HG02870 (cell line): ENCODE measurements at regions not wholly inside any gene's neighbourhood (a gene's known extent, or its start where the extent isn't known, plus 50 kb on each side); places are given as distances from the start of the nearest gene placed in this dataset.
"Not testable (repeated sequence)": the region's sequence is repeated elsewhere in the genome, so short reads cannot be mapped to it uniquely, and the experiment has no call there.

Experiments
- ATAC-seq: cut with Tn5 transposase; IDR thresholded peaks from one replicate; pipeline ENCODE4 v1.9.1; 2021; ENCODE audit warnings: mild to moderate bottlenecking, moderate library complexity; ENCODE audit not compliant: unreplicated experiment

DNA sequence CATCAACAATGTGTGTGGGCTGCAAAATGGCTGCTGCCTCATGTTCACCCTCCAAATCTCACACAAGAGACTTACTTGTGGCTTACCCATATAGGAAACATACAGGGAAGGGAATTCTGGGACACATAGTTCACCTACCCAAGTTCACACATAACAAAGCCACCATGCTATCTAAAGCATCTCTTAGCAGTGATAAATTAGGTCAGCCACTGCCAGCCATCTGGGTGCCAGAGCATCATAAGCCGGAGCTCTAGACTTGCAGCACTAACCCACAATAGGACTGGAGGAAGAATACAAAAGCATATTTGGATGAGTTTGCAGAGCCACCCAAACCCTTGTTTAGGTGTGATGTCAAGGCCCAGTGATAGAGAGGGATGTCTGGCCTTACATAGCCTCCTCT lies 321.7 kb downstream of the SEC16B start:
- no peak for ATAC-seq

DNA sequence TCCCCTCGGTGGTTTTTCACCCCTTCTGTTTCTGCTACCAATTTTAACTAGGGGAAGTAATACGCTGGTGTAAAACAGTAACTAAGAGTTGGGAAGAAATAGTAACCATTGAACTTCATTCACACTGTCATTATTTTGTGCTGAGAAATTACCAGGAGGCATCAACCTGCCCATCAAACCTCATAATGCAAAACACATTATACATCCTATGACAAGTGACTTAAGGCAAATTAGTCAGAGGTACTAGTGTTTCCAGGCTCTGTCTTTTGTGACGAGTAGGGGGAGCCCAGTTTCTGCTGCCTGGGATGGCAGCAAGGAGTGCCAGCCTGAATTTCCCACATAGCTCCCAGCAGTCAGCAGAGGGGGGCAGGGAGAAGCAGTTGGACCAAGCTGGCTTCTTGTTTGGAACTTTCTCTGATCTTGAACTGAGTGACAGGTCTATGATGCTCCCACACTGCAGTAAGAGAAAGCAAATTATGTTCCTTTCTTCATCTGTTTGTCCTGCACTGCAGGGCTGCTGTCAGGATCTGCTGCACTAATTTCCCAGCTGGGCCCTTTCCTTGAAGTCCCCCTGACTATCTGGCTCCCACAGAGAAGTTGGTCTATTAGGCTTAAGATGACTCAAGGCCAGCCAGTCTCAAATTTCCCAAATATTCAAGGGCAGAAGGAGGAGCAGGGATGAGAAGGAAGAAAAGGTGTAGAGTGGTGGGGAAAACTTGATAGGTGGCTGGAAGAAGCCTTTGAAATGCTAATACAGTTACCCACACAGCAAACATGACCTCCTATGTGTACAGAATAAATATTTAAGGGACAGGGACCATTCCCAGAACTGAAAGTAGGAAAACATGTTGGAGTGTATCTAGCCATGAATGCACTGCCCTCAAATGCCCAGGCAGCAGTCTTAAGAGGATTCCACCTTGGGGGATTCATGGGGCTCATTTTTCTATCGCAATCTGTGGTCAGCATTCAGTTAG lies 322.8 kb downstream of the SEC16B start:
- no peak for ATAC-seq

DNA sequence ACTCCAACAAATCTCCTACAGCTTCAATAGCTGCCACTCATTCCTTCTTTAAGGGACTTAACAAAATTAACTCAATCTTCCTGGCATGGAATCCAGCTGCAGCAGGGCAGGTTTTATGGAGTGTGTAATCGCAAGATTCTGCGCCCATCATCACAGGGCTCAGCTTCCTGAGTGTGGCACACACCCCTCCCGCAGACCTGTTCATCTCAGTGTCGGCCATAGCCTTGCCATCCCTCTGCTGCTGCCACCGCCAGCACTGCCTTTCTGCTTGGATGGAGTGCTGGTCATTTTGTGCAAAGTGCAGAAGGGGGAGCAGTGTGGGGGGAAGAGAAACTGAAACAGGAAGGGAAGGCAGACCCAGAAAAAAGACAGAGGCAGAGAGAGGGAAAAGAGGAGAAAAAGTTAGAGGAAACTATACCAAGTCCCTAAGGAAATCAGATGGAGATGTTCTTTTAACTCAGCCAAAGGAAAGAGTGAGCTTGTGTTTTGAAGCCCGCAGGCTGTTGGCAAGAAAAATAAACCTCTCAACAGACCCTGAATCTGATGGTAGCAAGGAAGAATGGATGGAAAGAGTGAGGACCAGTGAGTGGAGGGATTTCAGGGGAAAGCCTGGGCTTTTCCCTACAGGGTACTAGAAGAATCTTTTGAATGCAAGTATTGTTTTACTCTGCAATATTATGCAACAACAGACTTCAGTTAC lies 324.2 kb downstream of the SEC16B start:
- ATAC-seq = no peak

DNA sequence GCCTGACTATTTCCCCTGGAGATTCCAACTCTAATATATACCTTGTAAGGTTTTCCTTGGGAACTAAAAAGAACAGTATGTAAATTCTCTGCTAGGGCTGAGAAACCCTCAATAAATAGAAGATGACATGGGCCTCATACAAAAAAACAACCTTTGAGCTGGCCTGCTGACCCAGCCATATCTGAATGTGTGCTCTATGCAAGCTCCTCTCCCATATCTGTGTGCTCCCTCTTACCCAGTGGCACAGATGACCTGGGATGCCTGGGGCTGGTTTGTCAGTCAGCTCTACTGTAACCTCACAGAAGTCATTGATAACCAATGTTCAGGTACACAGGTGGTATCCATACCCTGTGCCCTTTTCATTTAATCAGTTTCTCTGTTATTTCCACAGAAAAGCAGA lies 329.2 kb downstream of the SEC16B start:
- ATAC-seq = no peak

DNA sequence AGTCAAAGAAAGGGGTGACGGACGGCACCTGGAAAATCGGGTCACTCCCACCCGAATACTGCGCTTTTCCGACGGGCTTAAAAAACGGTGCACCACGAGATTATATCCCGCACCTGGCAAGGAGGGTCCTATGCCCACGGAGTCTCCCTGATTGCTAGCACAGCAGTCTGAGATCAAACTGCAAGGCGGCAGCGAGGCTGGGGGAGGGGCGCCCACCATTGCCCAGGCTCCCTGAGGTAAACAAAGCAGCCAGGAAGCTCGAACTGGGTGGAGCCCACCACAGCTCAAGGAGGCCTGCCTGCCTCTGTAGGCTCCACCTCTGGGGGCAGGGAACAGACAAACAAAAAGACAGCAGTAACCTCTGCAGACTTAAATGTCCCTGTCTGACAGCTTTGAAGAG lies 335.7 kb downstream of the SEC16B start:
- ATAC-seq = not testable (repeated sequence)

DNA sequence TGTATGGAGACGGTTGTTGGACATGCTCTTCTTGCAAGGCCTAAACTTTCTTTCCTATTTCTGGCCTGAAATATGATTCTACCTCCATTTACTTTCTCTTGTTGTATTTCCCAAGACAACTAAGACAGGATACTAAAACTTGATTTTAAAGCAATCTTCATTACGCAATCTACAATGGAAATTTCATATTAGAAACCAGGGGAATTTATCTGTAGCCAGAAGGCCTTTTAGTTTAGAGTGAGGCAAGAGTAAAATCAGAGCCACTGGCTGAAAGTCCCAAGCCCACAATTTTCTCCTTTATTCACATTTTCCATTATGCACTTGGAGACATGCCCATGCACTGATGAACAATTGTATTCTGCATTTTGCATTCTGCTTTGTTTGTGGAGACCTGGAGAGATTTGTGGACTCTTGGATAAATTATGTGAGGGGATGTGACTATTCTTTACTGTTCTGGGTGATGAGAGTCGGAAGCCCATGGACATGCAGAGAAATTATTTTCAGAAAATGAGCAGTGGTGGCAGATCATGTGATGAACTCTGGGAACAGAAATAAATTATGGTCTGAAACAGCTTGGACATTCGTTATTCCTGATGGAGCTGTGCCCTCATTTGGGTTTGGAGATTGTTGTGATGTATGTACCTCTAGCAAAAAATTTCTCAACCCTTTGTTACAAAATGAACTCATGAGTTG lies 336.8 kb downstream of the SEC16B start:
- ATAC-seq = no peak

DNA sequence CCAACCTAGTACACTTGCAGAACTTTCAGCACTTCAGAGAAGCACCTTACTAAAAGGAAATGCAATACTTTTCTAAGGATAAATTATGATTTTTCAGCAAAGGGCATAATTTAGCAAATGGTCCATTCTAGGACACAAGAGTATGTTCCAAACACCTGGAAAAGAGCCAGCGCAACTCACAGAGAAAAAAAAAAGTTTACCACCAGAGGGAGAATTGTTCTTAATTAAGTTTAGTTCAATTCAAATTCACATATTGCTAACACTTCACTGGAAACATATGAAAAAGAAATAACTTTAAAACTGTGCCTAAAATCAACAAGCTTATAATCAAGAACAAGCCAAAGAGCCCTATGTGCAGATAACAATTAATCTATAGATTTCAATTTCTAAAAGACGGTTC lies 338.1 kb downstream of the SEC16B start:
- no peak for ATAC-seq

DNA sequence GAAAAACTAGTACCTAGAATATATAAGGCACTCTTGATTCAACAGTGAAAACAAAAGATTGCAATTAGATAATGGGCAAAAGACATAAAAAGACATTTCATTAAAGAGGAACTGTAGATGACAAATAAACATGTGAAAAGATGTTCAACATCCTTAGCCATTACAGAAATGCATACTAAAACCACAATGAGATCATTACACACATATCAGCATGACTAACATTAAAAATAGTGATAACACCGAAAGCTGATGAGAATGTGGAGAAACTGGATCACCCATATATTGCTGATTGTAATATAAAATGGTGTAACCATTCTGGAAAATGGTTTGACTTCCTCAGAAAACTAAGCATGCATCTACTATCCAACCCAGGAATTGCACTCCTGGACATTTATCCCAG lies 340.3 kb downstream of the SEC16B start:
- no peak for ATAC-seq

DNA sequence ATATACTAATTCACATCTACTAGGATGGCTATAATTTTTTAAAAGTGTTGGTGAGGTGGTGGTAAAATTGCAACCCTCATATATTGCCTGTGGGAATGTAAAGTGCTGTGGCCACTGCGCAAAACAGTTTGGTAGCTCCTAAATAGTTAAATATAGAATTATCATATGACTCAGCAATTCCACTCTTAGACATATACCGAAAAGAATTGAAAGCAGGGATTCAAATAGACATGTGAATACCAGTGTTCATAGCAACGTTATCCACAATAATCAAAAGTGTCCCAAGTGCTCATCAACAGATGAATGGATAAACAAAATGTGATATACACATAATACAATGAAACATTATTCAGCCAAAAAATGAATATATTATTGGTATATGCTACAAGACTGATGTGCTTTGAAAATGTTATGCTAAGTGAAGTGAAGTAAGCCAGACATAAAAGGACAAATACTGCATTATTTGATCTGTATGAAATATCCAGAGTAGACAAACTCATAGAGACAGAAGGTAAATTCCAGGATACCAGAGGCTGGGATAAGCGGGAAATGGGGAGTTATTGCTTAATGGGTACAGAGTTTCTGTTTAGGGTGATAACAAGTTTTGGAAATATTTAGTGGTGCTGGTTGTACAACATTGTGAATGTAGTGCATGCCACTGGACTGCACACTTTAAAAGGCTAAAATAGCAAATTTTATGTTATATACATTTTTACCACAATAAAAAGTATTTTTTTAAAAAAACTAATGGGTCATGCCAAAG lies 342.5 kb downstream of the SEC16B start:
- ATAC-seq = no peak

DNA sequence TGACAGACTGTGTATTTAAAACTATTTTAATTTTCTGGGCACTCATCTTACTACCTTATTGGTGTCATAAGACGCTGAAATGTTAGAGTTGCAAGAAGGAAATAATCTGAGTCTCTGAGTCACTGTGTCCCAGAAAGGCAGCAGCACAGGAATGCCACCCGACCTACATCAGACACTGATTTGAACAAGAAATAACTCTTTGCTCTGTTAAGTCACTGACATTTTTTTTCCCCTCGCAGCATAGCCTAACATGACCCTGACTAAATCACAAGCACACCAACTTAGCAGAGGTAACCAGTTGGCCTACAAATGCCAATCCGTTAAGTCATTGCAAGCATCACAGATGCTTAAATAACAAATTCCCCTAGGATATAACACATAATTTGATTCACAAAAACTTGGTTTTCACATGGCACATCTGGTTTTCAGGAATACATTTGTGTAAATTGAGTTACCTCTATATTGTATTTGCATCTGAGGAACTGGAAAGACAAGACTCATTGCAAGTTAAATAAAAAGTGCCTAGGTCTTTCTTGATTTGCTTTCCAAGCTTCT lies 349.1 kb downstream of the SEC16B start:
- no peak for ATAC-seq

DNA sequence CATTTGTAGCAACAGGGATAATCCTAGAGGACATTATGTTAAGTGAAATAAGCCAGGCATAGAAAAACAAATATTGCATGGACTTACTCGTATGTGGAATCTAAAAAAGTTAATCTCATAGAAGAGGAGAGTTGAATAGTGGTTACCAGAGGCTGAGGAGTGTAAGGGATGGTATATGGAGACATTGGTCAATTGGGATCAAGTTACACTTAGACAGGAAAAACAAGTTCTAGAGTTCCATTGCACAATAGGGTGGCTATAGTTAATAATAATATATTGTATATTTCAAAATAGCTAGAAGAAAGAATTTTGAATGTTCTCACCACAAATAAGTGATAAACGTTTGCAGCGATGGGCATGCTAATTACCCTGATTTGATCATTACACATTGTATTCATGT lies 354.6 kb downstream of the SEC16B start:
- ATAC-seq = no peak

DNA sequence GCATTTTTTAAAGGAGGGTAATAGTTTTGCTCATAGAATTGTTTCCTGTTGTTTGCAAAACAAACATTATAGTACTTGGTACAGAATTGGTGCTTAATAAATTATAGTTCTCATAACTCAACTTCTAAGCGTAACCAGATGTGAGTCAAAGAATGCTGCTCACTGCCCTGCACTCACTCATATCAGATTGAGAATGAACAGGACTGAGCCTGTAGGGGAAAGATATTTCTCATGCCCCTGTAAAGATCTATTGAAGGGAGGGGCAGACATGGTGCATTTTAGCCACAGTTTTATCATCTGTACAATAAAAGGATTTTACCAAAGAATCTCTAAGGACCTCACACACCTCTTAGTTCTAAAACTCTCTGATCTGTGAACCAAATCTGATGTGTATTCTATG lies 358.5 kb downstream of the SEC16B start:
- ATAC-seq = no peak

DNA sequence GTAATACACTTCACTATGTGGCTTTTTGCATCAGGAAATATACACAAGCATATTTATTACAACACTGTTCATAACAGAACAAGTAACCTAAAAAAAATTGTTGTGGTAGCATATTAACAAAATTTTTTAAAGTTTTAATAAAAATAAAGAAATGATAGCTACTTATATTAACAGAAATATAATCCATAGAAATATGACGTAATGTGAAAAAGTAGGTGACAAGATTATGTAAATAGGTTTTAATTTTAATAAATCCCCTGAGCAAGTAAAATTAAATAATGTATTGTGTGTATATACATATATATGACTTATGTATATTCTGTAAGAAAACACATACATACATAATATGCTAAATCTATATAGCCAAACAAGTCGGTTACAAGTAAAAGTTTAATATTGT lies 359.9 kb downstream of the SEC16B start:
- no peak for ATAC-seq

DNA sequence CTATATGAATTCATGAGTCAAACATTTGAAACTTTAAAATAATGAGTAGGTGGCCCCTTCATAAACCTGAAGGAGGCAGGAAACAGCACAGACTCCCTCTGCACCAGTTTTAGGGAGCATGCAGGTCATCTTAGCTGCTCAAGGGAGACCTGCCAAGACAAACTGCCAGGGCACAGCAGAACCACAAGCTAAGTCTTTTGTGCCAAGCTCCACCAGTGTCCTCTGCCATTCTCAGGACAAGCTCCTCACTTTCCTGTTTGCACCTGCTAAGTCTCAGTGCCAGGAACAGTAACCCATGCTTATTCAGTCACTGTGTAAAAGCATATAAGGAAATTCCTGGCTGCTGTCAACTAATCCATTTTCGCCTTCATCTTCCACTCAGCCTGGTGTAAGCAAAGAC lies 368.9 kb downstream of the SEC16B start:
- ATAC-seq = no peak

DNA sequence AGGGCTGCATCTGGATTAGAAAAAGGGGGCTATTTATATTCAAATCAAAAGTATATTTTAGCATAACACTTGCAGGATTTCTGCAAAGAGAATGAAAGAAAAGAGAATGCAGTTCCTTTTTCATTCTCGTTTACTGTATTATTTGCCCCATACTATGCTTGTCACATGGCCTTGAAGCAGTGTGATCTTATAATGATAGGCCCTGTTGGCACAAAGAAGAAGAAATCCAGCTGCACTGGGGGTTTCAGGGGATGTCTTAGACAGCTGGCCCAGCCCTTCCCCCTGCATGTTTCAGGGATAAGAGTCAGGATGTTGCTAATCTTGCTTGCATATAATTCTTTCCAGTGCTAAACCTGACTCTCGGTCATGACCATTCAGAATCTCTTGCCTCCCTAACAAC lies 369.5 kb downstream of the SEC16B start:
- ATAC-seq = no peak

DNA sequence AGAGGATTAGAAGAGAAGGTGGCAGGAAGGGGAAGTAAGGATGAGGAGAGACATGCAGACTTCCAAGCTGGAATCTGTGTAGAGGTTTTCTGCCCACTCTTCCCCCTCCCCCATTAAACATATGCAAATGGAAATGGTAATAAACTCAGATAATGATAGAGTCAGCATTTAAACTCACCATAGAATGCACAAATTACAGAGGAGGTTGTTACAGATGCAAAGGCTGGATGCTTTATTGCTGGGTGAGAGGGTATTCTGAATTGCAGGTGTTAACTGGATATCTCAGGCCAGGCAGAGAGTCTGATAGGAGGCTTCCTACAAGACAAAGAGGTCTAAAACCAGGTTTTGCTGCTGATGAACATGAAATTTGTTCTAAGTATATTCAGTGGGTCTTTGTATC lies 372.5 kb downstream of the SEC16B start:
- ATAC-seq = no peak

DNA sequence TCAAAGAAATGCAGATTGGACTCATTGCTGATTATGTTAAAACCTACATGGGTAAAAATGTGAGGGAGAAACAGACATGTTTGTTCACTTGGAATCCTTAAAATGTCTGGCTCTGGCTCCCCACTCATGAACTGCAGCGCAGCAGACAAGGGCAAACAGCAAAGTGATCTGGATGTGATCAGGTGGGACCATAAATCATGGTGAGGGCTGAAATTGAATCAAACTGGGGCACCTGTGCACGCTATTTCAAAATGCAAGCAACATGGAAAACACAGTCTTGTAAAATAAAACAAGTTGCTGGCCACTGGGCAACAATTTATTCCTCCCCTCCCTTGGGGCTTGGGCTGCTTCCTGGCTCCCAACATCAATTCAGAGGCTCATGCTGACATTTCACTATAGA lies 373.4 kb downstream of the SEC16B start:
- no peak for ATAC-seq

DNA sequence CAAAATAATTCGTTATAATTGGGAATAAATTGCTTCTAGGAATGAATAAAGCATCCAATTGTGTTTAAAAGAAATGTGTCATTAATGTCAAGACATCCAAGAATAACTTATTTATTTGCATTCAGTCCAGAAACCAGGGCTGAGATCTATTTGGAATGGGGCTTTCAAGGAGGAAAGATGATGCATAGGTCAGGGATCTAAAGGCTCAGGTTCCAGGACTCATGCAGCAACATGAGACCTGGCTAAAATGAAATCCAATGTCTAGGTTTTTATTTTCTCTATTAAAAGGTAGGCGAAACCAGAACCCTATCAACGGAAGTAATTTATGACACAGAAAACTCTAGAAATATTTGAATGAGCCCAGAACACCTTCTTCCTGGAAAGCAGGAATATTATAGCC lies 376.8 kb downstream of the SEC16B start:
- no peak for ATAC-seq

DNA sequence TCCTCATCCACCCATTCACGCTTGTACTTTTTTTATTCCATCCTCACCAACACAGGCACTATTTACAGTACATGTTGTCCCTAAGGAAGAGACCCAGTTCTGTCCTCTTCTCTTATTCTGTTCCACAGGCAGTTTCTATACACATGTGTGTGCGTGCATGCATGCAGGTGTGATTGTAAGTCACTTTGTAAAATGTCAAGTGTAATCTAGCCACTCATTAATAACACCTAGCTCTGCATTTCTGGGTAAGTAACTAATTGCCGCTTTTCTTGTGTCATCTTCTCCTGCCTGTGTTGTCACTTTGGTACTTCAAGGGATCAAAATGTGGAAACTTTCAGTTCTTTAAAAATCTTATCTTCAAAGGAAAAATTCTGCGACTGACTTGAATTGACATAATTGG lies 377.2 kb downstream of the SEC16B start:
- ATAC-seq = no peak

DNA sequence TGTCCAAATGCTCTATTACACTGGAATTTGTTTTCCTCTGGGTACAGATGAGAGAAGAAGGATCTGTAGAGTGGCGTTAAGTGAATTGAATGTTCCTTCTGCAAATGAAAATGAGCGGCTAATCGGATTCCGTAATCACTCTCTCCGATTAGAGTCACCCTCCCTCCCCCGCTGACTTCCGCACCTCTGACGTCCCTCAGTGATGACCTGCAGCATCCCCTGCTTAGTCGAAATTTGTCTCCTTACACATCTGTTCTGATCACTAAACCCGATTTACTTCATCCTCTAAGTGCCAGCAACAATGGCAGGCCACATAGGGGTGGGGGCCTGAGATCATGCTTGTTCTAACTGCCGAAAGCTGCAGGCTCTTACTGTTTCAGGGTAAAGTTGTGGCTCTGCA lies 378.7 kb downstream of the SEC16B start:
- no peak for ATAC-seq

DNA sequence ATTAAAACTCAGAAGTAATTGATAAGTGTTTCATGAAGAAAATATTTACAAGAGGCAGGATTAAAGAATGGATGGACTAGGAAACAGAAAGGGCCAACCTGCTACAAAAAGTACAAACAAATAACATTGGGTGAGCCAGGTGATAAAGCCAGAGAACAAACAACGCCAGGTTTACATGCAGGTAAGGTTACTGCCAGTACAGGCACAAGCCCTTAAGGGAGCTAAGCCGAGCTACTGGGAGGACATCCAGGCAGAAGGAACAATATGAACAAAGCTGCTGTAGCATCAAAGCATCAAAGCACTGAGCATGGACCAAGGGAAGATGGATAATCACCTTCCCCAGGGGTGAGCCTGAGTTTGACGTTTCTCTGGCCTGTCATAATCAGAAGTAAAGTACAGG lies 380.7 kb downstream of the SEC16B start:
- no peak for ATAC-seq
